ENCODE measurements at regions not wholly inside any gene's neighbourhood (a gene's known extent, or its start where the extent isn't known, plus 50 kb on each side); places are given as distances from the start of the nearest gene placed in this dataset.

GRCh38 chr16:11413907-11414595, 68.8 kb downstream of the RMI2 start:
- TF ChIP-seq, protein P1, sequence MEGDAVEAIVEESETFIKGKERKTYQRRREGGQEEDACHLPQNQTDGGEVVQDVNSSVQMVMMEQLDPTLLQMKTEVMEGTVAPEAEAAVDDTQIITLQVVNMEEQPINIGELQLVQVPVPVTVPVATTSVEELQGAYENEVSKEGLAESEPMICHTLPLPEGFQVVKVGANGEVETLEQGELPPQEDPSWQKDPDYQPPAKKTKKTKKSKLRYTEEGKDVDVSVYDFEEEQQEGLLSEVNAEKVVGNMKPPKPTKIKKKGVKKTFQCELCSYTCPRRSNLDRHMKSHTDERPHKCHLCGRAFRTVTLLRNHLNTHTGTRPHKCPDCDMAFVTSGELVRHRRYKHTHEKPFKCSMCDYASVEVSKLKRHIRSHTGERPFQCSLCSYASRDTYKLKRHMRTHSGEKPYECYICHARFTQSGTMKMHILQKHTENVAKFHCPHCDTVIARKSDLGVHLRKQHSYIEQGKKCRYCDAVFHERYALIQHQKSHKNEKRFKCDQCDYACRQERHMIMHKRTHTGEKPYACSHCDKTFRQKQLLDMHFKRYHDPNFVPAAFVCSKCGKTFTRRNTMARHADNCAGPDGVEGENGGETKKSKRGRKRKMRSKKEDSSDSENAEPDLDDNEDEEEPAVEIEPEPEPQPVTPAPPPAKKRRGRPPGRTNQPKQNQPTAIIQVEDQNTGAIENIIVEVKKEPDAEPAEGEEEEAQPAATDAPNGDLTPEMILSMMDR (IDR thresholded peaks at IDR 0.05) = no peak
- no peak for TF ChIP-seq POLR2A (IDR thresholded peaks at IDR 0.05)
